ENCODE measurements at regions not wholly inside any gene's neighbourhood (a gene's known extent, or its start where the extent isn't known, plus 50 kb on each side); places are given as distances from the start of the nearest gene placed in this dataset.

DNA sequence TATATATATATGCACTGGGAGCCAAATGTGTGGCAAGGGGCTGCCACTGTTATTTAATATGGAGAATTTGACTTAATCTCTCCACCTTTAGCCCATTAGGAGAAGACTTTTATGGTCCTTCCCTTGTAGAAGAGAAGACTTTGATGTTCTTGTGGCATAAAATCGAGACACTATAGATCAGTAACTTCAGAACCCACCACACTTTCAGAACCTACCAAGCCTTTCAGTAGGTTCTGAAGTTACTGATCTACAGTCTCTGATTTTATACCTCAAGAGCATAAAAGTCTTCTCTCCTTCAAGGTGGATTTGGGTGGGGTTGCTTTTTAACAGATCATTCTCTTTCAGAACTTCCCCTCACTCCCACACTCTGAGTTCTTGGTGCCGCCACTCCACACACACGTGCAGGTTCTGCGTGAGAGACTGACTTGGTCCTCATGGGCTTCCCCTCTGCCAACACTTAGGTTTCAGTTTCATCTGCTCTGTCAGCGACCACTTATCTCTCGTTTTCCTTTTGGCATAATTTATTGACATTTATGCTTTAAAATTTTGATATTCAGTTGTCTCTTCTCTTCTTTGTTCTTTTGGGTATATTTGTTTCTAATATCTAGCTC lies 213.4 kb upstream of the PCDH17 start (continued):
- TF ChIP-seq, protein P1, sequence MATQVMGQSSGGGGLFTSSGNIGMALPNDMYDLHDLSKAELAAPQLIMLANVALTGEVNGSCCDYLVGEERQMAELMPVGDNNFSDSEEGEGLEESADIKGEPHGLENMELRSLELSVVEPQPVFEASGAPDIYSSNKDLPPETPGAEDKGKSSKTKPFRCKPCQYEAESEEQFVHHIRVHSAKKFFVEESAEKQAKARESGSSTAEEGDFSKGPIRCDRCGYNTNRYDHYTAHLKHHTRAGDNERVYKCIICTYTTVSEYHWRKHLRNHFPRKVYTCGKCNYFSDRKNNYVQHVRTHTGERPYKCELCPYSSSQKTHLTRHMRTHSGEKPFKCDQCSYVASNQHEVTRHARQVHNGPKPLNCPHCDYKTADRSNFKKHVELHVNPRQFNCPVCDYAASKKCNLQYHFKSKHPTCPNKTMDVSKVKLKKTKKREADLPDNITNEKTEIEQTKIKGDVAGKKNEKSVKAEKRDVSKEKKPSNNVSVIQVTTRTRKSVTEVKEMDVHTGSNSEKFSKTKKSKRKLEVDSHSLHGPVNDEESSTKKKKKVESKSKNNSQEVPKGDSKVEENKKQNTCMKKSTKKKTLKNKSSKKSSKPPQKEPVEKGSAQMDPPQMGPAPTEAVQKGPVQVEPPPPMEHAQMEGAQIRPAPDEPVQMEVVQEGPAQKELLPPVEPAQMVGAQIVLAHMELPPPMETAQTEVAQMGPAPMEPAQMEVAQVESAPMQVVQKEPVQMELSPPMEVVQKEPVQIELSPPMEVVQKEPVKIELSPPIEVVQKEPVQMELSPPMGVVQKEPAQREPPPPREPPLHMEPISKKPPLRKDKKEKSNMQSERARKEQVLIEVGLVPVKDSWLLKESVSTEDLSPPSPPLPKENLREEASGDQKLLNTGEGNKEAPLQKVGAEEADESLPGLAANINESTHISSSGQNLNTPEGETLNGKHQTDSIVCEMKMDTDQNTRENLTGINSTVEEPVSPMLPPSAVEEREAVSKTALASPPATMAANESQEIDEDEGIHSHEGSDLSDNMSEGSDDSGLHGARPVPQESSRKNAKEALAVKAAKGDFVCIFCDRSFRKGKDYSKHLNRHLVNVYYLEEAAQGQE (IDR thresholded peaks at IDR 0.05; ENCODE audit: unreplicated experiment) = no peak
- TF ChIP-seq POLR2AphosphoS5 (IDR thresholded peaks at IDR 0.05; ENCODE audit: low read depth) (no peak), CTCF (conservative IDR thresholded peaks at IDR 0.05; ENCODE audit: low read depth in 2 of 2) (no peak), ETS1 (IDR thresholded peaks at IDR 0.05) (no peak), CREB1 (CRISPR knock-in tag; IDR thresholded peaks at IDR 0.05; ENCODE audit: low read depth) (no peak), EZH2 (IDR thresholded peaks at IDR 0.05; ENCODE audit: low read depth, unreplicated experiment) (no peak)

GRCh38 chr13:57424379-57424778 lies 207.2 kb upstream of the PCDH17 start:
- no peaks in the 10 kb centered on the region for H3K4me1 ChIP-seq (ENCODE audit: insufficient read depth)
- no peaks in the 10 kb centered on the region for H3K27me3 ChIP-seq (ENCODE audit: insufficient read depth)
- H3K4me2 ChIP-seq = no peak overlapping the region
- H3K79me2 ChIP-seq (replicated peaks; ENCODE audit: insufficient read depth) = no peaks in the 10 kb centered on the region
- Mint-ChIP-seq H3K36me3 (ENCODE audit: low read depth) (peaks cover 4% of the 10 kb centered on the region; the same call in 2 of the 3 replicates), H3K27me3 (ENCODE audit: insufficient read depth, low read depth, poor library complexity) (no peaks in the 10 kb centered on the region), H3K27ac (no peak overlapping the region), H3K4me1 (no peaks in the 10 kb centered on the region), H3K9me3 (peaks cover 12% of the 10 kb centered on the region; the same call in 2 of the 3 replicates), H3K4me3 (no peak overlapping the region)
- no peak overlapping the region for H3K4me3 ChIP-seq
- DNase-seq (ENCODE audit: low spot score) (no peak), ATAC-seq (no peak)
- H3K36me3 ChIP-seq (ENCODE audit: insufficient read depth) = no peaks in the 10 kb centered on the region
- no peak overlapping the region for H3K27ac ChIP-seq (ENCODE audit: low read depth)
- H2AFZ ChIP-seq = no peak overlapping the region
- no peaks in the 10 kb centered on the region for H4K20me1 ChIP-seq (replicated peaks; ENCODE audit: insufficient read depth)
- peaks cover 4% of the 10 kb centered on the region; the same call in 1 of the 2 replicates for H3K9me2 ChIP-seq (ENCODE audit: insufficient read depth)
- no peaks in the 10 kb centered on the region for H3F3A ChIP-seq (replicated peaks; ENCODE audit: low read depth)
- TF ChIP-seq JUNB (IDR thresholded peaks at IDR 0.05; ENCODE audit: unreplicated experiment) (no peak), EZH2 (IDR thresholded peaks at IDR 0.05; ENCODE audit: low read depth, unreplicated experiment) (no peak), ETS1 (IDR thresholded peaks at IDR 0.05) (no peak), STAT1 (IDR thresholded peaks at IDR 0.05; ENCODE audit: unreplicated experiment) (no peak), ZNF331 (CRISPR knock-in tag; IDR thresholded peaks at IDR 0.05; ENCODE audit: low read depth) (no peak), NANOG (IDR thresholded peaks at IDR 0.05; ENCODE audit: borderline replicate concordance) (no peak), ZNF114 (CRISPR knock-in tag; IDR thresholded peaks at IDR 0.05) (no peak), EZH2phosphoT487 (IDR thresholded peaks at IDR 0.05; ENCODE audit: unreplicated experiment) (no peak), POLR2AphosphoS5 (IDR thresholded peaks at IDR 0.05; ENCODE audit: low read depth) (no peak), CTCF (conservative IDR thresholded peaks at IDR 0.05; ENCODE audit: low read depth in 2 of 2) (no peak)
- TF ChIP-seq, protein P1 (IDR thresholded peaks at IDR 0.05; ENCODE audit: unreplicated experiment) = no peak

All from GM23338 (cell line).